SK-N-SH (cell line): ENCODE measurements at regions not wholly inside any gene's neighbourhood (a gene's known extent, or its start where the extent isn't known, plus 50 kb on each side); places are given as distances from the start of the nearest gene placed in this dataset.

Experiments used
- CTCF ChIA-PET: fragments of 300-600, 350-600 bp; formaldehyde crosslinking; extraction: SDS; loops from one replicate; lab custom pipeline; 2021; lab: Yijun Ruan, JAX
- POLR2A ChIA-PET: fragments of 350-600 bp; sonication (Branson Sonifier 250); formaldehyde crosslinking; extraction: SDS; loops from one replicate; lab custom pipeline; 2020; ENCODE audit warnings: antibody characterized with exemption, inconsistent platforms; lab: Yijun Ruan, JAX
- DNase-seq: peaks from one replicate; pipeline ENCODE4 v3.0.0; 2012
- H2AFZ ChIP-seq: fragments of 200-600 bp; sonication (generic); 2 replicates; pipeline ENCODE4 v1.8.1; 2016; ENCODE audit warnings: antibody characterized with exemption, mild to moderate bottlenecking, low read depth
- H3F3A ChIP-seq: fragments of 200-600 bp; sonication (generic); replicated peaks from 2 replicates; pipeline ENCODE3; 2016; ENCODE audit warnings: antibody characterized with exemption, mild to moderate bottlenecking; ENCODE audit not compliant: insufficient read depth
- H3K27ac ChIP-seq, 2 experiments: fragments of 200-500 bp in 1 of 2; fragments of 200-600 bp in 1 of 2; sonication (Bioruptor generic) in 1 of 2; sonication (generic), shearing (Covaris generic) in 1 of 2; 2 replicates each; pipeline versions ENCODE4 v1.5.1 to v1.6.1; 2014 to 2016; ENCODE audit warnings: low read depth in 2 of 2, inconsistent platforms in 1 of 2, low read length in 1 of 2, mild to moderate bottlenecking in 1 of 2, mixed read lengths in 1 of 2
- H3K27me3 ChIP-seq: fragments of 200-600 bp; sonication (generic), shearing (Covaris generic); 2 replicates; pipeline ENCODE4 v1.6.1; 2016; ENCODE audit warnings: mixed run types; ENCODE audit not compliant: insufficient read depth
- H3K36me3 ChIP-seq, 2 experiments: fragments of 200-500 bp in 1 of 2; fragments of 200-600 bp in 1 of 2; sonication (Bioruptor generic) in 1 of 2; sonication (generic) in 1 of 2; replicated peaks in 1 of 2; 2 replicates each; pipeline versions ENCODE3 to v1.5.1; 2014 to 2016; ENCODE audit warnings: low read length in 1 of 2, mild to moderate bottlenecking in 1 of 2; ENCODE audit not compliant: insufficient read depth in 2 of 2, control insufficient read depth in 1 of 2
- H3K4me1 ChIP-seq, 2 experiments: fragments of 200-500 bp in 1 of 2; fragments of 200-600 bp in 1 of 2; sonication (Bioruptor generic) in 1 of 2; sonication (generic), shearing (Covaris generic) in 1 of 2; 2 replicates each; pipeline versions ENCODE4 v1.5.1 to v1.6.1; 2014 to 2016; ENCODE audit warnings: low read depth in 1 of 2, low read length in 1 of 2, mixed run types in 1 of 2; ENCODE audit not compliant: insufficient read depth in 2 of 2, control insufficient read depth in 1 of 2
- H3K4me2 ChIP-seq: fragments of 200-600 bp; sonication (generic), shearing (Covaris generic); 2 replicates; pipeline ENCODE4 v1.6.1; 2017; ENCODE audit warnings: mixed run types
- H3K4me3 ChIP-seq, 2 experiments: fragments of 200-500 bp in 1 of 2; fragments of 200-600 bp in 1 of 2; sonication (Bioruptor generic) in 1 of 2; sonication (generic), shearing (Covaris generic) in 1 of 2; 2 replicates each; pipeline versions ENCODE4 v1.5.1 to v1.8.1; 2014 to 2016; ENCODE audit warnings: low read depth in 2 of 2, inconsistent platforms in 1 of 2, low read length in 1 of 2, mild to moderate bottlenecking in 1 of 2, mixed read lengths in 1 of 2, moderate library complexity in 1 of 2
- H3K79me2 ChIP-seq: fragments of 200-600 bp; sonication (generic); 2 replicates; pipeline ENCODE4 v1.8.1; 2017; ENCODE audit warnings: mild to moderate bottlenecking; ENCODE audit not compliant: insufficient read depth
- H3K9ac ChIP-seq: fragments of 200-600 bp; sonication (generic); 2 replicates; pipeline ENCODE4 v1.6.1; 2017; ENCODE audit warnings: mixed run types
- H3K9me2 ChIP-seq: fragments of 200-600 bp; sonication (generic); 2 replicates; pipeline ENCODE4 v1.6.1; 2017; ENCODE audit warnings: mixed run types
- H3K9me3 ChIP-seq: fragments of 200-600 bp; sonication (generic); 2 replicates; pipeline ENCODE4 v1.6.1; 2017; ENCODE audit warnings: mixed run types, mild to moderate bottlenecking, moderate library complexity
- H4K20me1 ChIP-seq: fragments of 200-600 bp; sonication (generic); 2 replicates; pipeline ENCODE4 v1.6.1; 2017; ENCODE audit warnings: mild to moderate bottlenecking, mixed run types; ENCODE audit not compliant: insufficient read depth
- ELF1 ChIP-seq: IDR thresholded peaks from 2 replicates; pipeline ENCODE4 v1.4.0; 2012
- EP300 ChIP-seq, 2 experiments: IDR thresholded peaks; 2 replicates each; pipeline versions ENCODE4 v1.4.0 to v1.6.1; 2012; ENCODE audit warnings: borderline replicate concordance in 1 of 2, low read depth in 1 of 2, low read length in 1 of 2
- FOSL2 ChIP-seq: IDR thresholded peaks from 2 replicates; pipeline ENCODE4 v1.4.0; 2012; ENCODE audit warnings: low read depth, mild to moderate bottlenecking, moderate library complexity, borderline replicate concordance
- FOXJ3 ChIP-seq: sonication (generic); formaldehyde crosslinking; IDR thresholded peaks from 2 replicates; pipeline ENCODE4 v1.5.1; 2020; ENCODE audit warnings: mild to moderate bottlenecking, missing genetic modification reagents
- NRF1 ChIP-seq: IDR thresholded peaks from 2 replicates; pipeline ENCODE4 v1.6.1; 2012; ENCODE audit warnings: low read depth, mild to moderate bottlenecking, low read length
- POLR2AphosphoS5 ChIP-seq: IDR thresholded peaks from 2 replicates; pipeline ENCODE4 v1.6.1; 2012; ENCODE audit warnings: low read depth, low read length
- RAD21 ChIP-seq: IDR thresholded peaks from 2 replicates; pipeline ENCODE4 v1.6.1; 2012; ENCODE audit warnings: mild to moderate bottlenecking, low read length
- RFX5 ChIP-seq: IDR thresholded peaks from 2 replicates; pipeline ENCODE4 v1.6.1; 2012; ENCODE audit warnings: mild to moderate bottlenecking, improper control_type of control experiment, low read length
- RXRA ChIP-seq: IDR thresholded peaks from 2 replicates; pipeline ENCODE4 v1.4.0; 2012; ENCODE audit warnings: low read depth, mild to moderate bottlenecking, borderline replicate concordance
- SMC3 ChIP-seq: IDR thresholded peaks from 2 replicates; pipeline ENCODE4 v1.6.1; 2012; ENCODE audit warnings: low read depth, low read length, improper control_type of control experiment
- TCF12 ChIP-seq: IDR thresholded peaks from 2 replicates; pipeline ENCODE4 v1.4.0; 2012
- YY1 ChIP-seq: IDR thresholded peaks from 2 replicates; pipeline ENCODE4 v1.4.0; 2012; ENCODE audit warnings: low read depth, mild to moderate bottlenecking
- WGBS: methylation state at CpG from one replicate; pipeline ENCODE4 v1.1.6; 2017; ENCODE audit warnings: low lambda C conversion rate; 5-methylcytosine and 5-hydroxymethylcytosine counted together
- TF ChIP-seq, protein P1 (sequence below): IDR thresholded peaks from 2 replicates; pipeline ENCODE4 v1.6.1; 2012; ENCODE audit warnings: mild to moderate bottlenecking, low read depth, low read length, moderate library complexity

DNA sequence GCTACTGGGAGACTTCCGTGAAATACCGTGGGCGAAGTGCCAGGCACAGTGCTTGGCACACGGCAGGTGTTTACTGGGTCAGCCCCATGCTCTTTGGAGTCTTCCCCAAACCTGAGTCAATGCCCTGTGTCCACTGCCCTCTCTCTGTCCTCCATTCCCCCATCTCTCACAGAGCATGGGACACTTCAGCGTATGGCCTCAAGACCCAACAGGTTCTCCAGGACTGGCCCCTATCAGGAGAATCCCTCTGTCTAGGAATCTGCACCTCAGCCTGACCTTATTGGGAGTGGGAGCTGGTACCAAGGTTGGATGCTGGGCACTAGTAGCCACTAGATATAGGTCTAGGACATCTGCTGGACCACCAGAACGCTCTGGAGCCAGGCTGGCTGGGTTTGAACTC, 67.2 kb upstream of the LMO1 start:
- POLR2A ChIA-PET, result interaction anchor here (0.5 kb wide), 1 partner anchor 236 kb away, joined by 3 read pairs; no protein-coding TSS in a partner anchor
- Histone ChIP-seq H3K27ac (no peak overlapping the region), H3K9ac (no peak overlapping the region), H3F3A (no peaks in the 10 kb centered on the region), H3K4me3 (no peak overlapping the region), H4K20me1 (no peaks in the 10 kb centered on the region), H3K4me2 (no peak overlapping the region), H3K9me2 (no peaks in the 10 kb centered on the region), H3K36me3 (no peaks in the 10 kb centered on the region), H2AFZ (no peak overlapping the region), H3K27me3 (no peaks in the 10 kb centered on the region), H3K9me3 (no peaks in the 10 kb centered on the region), H3K79me2 (no peaks in the 10 kb centered on the region), H3K4me1 (peaks cover 6 to 30% of the 10 kb centered on the region in 2 experiments; a peak in 2 of 4 replicates)
- DNase-seq, result no peak
- no peak for TF ChIP-seq RXRA
- TF ChIP-seq NRF1, result no peak
- TF ChIP-seq RFX5, result no peak
- TF ChIP-seq FOXJ3 (CRISPR knock-in tag), result no peak
- TF ChIP-seq POLR2AphosphoS5, result no peak
- no peak for TF ChIP-seq SMC3
- TF ChIP-seq EP300 (IDR thresholded peaks at IDR 0.05; ENCODE audit: borderline replicate concordance in 1 of 2, low read depth in 1 of 2, low read length in 1 of 2), result no peak
- TF ChIP-seq YY1, result no peak
- TF ChIP-seq, protein P1, sequence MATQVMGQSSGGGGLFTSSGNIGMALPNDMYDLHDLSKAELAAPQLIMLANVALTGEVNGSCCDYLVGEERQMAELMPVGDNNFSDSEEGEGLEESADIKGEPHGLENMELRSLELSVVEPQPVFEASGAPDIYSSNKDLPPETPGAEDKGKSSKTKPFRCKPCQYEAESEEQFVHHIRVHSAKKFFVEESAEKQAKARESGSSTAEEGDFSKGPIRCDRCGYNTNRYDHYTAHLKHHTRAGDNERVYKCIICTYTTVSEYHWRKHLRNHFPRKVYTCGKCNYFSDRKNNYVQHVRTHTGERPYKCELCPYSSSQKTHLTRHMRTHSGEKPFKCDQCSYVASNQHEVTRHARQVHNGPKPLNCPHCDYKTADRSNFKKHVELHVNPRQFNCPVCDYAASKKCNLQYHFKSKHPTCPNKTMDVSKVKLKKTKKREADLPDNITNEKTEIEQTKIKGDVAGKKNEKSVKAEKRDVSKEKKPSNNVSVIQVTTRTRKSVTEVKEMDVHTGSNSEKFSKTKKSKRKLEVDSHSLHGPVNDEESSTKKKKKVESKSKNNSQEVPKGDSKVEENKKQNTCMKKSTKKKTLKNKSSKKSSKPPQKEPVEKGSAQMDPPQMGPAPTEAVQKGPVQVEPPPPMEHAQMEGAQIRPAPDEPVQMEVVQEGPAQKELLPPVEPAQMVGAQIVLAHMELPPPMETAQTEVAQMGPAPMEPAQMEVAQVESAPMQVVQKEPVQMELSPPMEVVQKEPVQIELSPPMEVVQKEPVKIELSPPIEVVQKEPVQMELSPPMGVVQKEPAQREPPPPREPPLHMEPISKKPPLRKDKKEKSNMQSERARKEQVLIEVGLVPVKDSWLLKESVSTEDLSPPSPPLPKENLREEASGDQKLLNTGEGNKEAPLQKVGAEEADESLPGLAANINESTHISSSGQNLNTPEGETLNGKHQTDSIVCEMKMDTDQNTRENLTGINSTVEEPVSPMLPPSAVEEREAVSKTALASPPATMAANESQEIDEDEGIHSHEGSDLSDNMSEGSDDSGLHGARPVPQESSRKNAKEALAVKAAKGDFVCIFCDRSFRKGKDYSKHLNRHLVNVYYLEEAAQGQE, result no peak
- WGBS, result 75% methylated on average over 2 of the region's 6 CpGs
- CTCF ChIA-PET, result interaction anchor here (0.9 kb wide), 1 partner anchor 12 kb away, joined by 3 read pairs; no protein-coding TSS in a partner anchor

DNA sequence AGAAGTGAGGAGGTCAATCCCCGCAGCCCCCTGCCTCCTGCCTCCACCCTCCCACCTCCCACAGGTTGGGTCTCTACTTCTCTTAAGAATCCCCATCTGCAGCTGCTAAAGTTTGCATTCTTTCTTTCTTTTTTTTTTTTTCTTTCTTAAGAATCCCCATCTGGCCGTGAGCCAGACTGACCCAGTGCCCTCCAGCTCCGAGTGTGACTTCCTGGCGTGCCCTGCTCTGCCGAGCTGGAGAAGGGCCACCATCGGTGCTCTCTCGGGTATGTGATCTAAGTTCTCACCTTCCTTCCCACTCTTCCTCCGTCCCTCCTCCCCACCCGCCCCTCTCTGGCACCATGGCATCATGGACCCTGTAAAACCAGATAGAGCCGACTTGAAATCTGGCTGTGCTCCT, 66.7 kb upstream of the LMO1 start:
- Histone ChIP-seq H3K27ac (no peak overlapping the region), H3K79me2 (no peaks in the 10 kb centered on the region), H3K4me3 (no peak overlapping the region), H3K4me2 (no peak overlapping the region), H3K27me3 (no peaks in the 10 kb centered on the region), H3K4me1 (peaks cover 6 to 27% of the 10 kb centered on the region in 2 experiments; a peak in 2 of 4 replicates), H3K36me3 (no peaks in the 10 kb centered on the region), H3K9me3 (no peaks in the 10 kb centered on the region), H3F3A (no peaks in the 10 kb centered on the region), H2AFZ (no peak overlapping the region), H3K9ac (no peak overlapping the region), H3K9me2 (no peaks in the 10 kb centered on the region), H4K20me1 (no peaks in the 10 kb centered on the region)
- POLR2A ChIA-PET, result interaction anchor here (0.5 kb wide), 1 partner anchor 237 kb away, joined by 3 read pairs; no protein-coding TSS in a partner anchor
- DNase-seq, result no peak
- 82% methylated on average over 10 of the region's 10 CpGs for WGBS
- CTCF ChIA-PET, result interaction anchor here (0.6 to 4.6 kb wide), 10 partner anchors 8 to 227 kb away, joined by 3 to 40 read pairs (median 6); partner anchors contain the start of gene LMO1
- TF ChIP-seq ELF1 (no peak), RXRA (no peak), RAD21 (no peak), FOSL2 (no peak), TCF12 (no peak), FOXJ3 (CRISPR knock-in tag) (no peak)
